Left kidney (tissue), 1 donor: ENCODE measurements at regions not wholly inside any gene's neighbourhood (a gene's known extent, or its start where the extent isn't known, plus 50 kb on each side); places are given as distances from the start of the nearest gene placed in this dataset.
A peak's percentile ranks its signal among the peaks of the same experiment; 100 is the strongest.
"Not testable (repeated sequence)": the region's sequence is repeated elsewhere in the genome, so short reads cannot be mapped to it uniquely, and the experiment has no call there.

Experiments used
- DNase-seq: peaks from one replicate; pipeline ENCODE4 v3.0.0-alpha.2; 2013

DNA sequence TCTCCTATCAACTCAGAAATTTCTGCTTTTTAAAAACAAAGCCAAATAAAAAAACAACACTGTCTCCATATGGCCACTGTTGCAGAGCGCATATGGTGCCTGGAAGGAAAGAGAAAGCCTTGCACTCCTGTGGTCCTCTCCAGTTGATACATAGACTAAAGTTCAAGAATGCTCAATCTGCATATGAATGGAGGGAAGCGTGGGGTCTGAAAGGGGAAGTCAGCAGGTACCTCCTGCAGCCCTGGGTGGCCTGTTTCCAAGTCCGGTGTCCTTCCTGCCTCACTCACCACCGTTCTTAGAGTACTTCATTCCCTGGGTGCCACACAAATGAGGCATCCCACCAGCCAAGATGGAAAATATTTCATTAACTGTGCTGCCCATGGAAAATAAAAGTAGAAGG, 138.3 kb upstream of the PALS2 start:
- no peak for DNase-seq

DNA sequence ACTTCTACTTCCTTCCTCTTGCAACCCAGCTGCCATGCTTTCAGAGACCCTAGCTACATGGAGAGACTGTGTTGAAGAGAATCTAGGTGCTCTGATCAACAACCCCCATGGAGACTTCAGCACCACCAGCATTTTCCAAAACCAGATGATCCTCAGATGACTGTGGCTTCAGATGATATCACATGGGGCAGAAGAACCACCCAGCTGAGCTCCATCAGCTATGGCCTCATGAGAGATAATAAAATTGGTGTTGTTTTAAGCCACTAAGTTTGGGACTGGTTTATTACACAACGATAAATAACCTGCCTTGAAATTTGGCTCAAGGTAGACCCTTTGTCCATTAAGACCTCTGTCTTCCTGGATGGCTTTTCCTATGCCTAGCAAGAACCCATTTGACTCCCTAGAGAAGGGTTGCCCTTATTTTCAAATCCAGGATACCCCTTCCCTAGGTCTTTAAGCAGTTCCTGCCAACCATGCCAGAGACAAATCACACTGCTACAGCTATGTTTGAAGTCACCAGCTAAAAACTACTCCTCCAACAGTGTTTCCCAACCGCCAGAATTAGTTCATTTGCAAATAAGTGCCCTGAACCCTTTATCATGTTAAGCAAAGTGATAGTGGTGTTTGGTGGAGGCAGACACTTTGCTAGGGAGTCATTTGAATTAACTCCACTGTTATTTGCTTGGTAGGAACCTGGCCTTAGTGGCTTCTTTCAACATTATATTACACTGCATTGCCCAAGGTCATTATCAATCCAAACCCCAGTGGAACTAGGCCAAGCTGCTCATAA, 136.9 kb upstream of the PALS2 start:
- no peak for DNase-seq

DNA sequence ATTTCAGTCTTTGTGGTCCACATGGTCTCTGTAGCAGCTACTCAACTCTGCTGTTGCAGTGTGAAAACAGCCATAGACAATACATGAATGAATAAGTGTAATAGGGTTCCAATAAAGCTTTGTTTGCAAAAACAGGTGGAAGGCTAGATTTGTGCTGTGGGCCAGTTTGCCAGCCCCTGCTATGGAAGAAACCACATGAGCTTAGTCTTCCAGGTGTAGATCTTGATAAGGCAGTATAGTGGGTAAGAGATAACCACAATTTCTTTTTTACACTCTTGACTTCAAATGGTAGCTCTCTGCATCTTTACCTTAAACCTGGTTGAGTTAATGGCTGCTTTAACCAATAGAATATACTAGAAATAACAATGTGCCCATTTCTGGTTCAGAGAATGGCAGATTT, 135.0 kb upstream of the PALS2 start:
- no peak for DNase-seq

DNA sequence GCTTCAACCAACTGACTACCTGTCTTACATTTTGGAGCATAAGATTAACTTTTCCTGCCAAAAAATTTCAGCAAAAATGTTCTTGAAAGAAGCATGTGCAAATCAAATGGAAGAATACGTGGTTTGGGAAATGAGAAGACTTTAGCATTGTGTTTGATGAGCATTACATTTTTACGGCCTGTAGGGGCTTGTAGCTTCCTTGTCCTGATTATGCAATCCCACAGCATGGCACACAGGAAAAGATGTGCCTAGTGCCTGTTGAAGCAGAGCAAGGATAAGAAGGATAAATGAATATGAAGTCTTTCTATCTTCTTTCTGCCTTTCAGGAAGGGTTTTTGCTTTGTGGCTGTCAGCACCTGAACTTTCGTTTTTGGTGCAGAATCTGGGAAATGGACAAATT, 134.1 kb upstream of the PALS2 start:
- not testable (repeated sequence) for DNase-seq

DNA sequence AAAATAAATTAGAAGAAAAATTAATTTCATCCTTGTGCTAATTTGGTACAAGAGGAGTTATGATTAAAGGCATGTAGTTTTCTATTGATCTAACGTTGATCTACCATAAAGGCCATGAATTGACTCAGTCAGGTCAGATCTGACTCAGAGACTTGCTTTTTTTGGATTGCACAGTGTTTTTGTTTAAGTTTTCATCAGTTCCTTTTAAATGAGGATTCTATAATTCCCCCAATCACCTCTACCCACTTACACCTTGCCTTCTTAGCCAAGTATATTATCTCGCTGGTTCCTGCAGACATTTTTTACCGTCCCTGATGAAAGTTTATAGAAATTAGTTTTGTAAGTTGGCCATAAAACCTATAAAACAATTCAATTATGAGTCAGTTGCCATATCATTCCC, 132.4 kb upstream of the PALS2 start:
- DNase-seq = no peak

DNA sequence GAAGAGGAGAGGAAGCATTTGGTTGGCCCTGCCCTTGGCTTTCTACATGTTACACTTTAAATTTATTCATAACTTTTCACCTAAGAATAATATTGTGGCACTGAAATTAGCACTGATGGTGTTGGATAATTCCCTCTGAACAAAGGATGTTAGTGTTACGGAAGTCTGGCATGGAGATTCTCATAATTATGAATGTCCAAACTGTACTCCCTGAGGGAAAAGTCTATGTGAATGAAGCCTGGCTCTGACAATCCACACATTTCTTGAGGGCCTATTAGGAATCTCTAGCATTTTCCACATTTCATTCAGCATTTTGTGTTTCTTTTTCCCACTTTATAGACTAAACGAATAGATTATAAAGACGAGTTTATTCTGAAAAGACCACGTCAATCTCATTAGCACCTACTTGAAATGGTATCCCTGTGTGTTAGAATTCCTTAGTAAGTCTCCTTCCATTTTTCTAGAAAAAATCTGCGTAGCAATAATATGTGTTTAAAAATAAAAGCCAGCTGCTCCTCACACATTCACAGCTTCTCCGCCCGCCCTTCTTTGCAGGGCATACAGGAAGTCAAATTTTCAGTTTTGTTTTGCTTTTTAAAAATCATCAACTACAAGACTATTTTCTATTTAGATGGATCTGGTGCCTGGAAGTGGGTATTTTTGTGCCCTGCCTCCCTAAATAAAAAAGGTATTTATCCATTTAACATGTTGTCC, 131.8 kb upstream of the PALS2 start:
- no peak for DNase-seq

DNA sequence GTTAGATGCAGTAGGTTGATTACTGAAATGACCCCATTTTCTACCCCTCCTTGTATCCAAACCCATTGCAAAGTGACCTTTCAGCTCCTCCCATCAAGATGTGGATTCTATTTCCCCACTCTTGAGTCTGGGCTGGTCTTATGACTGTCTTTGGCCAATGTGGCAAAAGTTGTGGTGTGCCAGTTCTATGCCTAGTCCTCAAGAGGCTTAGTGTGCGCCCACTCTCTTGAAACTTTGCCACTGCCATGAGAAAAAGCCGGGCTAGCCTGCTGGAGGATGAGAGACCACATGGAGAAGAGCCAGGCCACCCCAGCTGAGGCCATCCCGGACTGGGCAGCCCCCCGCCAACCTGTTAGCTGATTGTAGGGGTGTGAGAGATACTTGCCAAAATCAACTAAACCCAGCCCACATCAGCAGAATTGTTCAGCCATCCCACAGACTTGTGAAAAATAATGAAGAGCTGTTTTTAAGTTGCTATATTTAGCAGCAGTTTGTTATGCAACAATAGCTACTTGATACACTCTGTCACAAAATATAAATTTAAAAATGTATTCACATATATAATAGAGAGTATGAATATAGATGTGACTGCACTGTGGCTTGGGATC, 131.0 kb upstream of the PALS2 start:
- DNase-seq = no peak

DNA sequence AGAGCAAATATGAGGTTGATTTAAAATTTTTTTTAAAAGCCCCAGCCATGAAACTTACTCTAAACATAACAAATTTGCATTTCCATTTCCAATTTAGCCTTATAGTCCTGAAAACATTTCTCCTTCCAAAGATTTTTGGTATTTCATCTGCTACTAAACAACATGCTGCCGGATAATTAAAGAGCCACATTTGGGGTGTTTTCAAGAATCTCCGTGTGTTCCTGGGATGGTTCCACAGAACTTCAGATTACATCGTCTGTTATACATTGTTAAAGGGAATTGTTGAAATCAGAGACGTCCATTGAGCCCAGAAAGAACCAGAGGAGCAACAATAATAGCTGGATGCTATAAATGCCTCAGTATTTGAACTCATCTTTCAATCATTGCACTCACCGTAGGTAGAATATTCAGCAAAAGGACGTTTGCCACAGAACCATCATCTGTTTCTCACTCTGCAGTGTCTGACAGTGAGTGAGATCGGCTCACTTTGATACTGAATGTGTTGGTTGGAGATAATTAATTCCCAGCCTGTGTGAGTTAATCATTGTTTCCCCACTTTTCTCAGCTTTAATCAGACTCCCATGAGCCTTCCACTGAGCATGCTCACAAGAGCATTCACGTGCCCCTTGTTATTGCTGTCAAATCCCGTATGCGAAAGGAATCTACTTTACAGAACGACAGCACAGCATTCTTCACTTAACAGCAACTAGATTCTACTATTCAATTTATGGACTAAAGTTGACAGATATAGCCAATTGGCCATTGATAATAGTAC, 128.4 kb upstream of the PALS2 start:
- peak; percentile 18 for DNase-seq

DNA sequence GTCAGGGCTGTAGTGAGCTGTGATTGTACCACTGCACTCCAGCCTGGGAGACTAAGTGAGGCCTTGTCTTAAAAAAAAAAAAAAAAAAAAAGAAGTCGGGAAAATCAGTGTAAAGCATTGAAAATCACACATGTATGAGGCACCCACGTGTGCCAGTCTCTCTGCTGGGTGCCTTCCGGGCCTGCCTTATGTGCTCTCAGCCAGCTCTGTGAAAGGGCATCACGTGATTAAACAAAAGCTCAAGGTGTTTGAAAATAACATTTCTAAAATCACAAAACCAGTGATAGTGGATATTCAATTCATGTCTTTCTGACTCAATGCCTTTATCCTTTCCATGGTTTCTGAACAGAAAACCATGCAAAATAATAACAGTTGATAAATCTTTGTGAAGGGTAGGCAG, 125.2 kb upstream of the PALS2 start:
- no peak for DNase-seq

DNA sequence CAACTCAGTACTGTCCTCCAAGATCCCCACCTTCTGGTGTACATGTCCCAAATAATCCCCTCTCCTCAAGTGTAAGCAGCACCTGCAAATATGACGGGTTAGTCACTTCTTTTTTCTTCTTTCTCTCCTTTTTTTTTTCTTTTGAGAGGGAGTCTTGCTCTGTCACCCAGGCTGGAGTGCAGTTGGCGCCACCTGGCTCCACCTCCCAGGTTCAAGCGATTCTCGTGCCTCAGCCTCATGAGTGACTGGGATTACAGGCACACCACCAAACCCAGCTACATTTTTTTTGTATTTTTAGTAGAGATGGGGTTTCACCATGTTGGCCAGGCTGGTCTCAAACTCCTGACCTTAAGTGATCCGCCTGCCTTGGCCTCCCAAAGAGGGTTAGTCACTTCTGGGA, 123.8 kb upstream of the PALS2 start:
- DNase-seq = not testable (repeated sequence)

DNA sequence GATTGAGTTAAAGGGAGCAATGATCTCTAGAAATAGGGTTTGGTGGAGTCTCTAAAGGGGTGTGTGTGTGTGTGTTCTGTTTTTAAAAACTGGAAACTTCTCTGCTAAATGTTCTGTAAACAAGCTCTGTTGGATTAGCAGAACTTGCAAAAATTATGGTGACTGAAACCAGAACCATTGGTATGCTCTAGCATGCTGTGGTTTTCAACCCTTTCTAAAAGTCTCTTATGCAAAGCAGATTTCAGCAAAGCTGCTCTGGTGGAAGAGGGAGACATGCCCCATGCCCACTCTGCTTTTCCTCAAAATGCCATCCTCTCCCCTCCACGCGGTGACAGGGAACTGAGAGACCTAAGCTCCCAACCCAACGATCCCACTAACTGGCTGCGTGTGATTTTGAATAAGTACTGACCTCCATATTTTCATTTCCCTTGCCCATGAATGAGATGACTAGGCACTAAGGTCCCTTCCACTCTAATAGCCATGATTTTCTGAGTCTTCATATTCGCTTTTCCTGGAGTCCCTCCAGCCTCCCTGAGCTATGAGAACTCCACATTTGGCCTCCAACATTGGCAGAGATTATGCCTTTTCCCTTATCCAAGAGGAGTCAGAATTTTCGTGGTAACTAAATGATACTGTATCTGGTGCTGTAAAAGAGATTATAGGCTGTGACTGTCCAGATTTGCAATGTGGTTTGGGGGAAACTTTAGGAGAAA, 117.3 kb upstream of the PALS2 start:
- no peak for DNase-seq

DNA sequence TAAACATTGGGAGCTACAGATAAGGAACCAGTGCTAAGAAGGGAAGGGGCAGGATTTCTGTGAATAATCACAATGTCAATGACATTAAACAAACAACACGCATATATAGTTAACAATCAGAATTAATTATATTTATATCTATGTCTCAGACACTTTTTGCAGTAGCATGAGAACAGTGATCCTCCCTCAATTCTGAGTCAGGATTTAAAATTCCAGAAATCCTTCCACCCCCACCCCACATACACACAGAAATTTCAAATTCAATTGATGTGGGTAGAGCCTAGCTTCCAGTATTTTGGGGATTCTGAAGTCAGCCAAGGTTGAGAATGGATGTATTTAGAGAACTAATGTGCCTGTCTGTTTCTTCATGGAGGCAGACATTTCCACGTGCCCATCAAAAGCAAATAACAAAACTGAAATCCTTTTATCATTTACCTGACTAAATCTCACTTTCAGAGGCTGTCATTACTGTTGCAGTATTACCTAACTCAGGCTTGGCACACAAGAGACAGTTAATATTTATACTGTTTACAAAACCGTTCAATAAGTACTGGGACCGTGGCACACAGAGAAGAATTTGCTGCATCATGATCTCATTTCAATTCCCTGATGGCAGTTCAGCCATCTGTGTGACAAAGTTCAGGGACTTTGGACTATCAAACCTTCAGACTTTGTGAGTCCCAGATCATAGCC, 116.6 kb upstream of the PALS2 start:
- no peak for DNase-seq

DNA sequence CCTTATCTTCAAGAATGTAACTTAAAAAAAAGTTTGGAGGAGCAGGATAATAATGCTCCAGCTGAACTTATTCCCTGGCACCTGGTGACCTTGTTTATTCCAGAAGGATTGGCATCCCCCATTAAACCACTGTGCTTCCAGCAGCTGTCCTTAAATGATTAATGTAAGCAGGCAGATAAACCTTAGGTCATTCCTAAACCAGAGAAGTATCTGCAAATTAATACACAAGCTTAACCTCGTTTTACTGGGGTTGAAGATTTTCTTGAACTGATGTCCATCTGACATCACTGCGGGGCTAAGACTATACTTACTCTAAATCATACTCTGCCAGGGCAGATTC, 116.1 kb upstream of the PALS2 start:
- DNase-seq = no peak

DNA sequence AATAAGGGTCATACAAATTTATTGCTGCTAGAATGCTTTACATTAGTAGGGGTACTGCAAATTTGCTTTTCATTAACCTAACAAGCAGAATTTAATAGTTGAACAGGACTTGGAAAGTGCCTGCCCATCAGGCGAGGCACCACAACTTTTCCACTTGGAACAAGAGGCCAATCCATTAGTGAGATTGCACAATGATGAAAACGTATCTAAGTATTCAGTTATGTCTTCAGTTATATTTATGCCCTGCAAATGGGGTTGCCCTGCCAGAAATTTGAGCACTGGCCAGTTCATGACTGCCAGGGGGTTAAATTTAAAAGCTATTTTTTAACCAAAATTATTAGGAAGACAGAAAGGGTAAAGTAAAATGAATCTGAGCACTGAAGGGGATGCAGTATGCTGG, 111.1 kb upstream of the PALS2 start:
- no peak for DNase-seq

DNA sequence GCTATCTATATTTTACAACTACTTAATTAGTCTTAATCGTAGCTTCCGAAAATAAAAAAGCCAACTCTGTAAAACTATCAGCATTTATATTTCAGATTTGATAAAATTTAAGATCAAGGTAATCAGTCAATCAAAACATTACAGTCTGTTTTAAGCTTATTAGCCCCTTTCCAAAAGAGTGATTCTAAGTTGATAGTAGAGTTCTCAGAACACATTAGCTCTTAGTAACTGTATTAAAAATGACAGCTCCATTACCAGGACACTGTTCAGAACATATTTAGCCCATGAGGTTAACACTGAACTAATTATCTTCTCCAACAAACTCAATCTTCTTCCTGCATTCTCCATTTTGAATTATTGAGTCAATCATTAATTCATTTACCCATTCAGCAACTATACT, 110.3 kb upstream of the PALS2 start:
- no peak for DNase-seq

DNA sequence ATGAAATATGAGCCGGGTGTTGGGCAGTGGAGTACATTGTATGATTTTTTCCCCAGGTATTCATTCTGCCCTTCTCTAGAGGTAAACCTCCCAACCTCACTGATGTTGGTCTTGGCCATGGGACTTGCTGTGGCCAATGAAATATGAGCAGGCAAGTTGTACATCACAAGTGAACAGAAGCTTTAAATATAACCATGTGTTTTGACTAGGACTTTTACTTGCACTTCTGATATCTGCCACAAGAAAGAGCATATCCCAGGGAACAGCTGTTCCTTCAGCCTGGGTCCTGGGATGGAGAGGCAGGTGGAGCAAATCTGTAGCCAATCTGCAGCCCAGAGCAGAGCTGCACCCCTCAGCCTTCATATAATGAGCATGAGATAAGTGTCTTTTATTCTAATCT, 109.8 kb upstream of the PALS2 start:
- DNase-seq = no peak

DNA sequence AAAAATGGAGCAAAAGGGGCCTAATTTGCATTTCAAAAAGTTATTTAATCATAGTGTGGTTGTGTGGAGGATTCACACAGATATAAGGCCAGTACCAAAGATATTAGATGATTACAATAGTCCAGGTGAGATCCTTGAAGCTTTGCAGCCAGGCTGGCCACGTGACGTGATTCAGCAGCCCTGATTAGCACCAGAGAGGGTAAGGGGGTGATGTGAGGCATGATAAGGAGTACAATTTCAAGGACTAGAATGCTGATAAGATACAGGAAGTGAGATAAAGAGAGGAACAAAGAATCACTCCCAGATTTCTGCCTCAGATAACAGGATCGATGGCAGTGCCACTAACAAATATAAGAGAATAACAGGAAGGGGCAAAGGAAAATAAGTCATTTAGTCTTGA, 108.4 kb upstream of the PALS2 start:
- DNase-seq = no peak

DNA sequence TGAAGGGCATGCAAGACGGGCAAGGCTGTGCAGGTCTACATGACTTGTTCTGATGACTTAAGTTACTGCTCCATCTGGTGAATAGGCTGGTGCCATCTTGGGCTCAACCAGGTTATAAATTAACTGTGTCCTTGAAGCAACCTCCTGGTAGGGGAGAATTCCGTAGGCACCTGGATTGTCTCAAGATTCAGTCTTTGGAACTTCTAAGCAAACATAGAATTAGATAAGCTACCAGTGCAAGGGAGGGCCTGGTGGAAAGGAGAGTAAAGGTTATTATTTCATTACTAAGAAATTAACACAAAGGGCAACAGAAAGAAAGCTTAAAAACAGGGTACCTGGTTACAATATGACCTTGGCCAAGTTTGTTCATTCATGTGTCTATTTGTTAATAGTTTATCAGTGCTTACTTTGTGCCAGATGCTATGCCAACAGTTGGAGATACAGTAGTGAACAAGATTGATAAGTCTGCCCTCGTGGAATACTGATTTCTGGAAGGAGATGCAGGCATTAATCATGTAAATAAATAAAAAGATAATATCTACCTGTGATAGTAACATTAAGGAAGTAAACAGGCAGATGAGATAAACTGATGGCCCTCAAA, 107.0 kb upstream of the PALS2 start:
- DNase-seq = no peak

DNA sequence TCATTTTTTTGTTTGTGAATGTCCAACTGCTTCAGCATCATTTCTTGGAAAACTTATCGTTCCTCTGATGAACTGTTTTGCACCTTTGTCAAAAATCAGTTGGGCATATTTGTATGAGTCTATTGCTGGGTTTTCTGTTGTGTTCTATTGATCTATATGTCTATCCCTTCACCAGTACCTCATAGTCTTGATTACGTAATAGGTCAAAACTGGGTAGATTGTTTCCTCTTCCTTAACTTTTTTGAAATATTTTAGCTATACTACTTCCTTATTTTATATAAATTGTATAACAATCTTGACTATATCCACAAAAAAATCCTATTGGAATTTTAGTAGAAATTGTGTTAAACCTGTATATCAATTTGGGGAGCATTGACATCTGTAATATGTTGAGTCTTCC, 104.1 kb upstream of the PALS2 start:
- DNase-seq = no peak

DNA sequence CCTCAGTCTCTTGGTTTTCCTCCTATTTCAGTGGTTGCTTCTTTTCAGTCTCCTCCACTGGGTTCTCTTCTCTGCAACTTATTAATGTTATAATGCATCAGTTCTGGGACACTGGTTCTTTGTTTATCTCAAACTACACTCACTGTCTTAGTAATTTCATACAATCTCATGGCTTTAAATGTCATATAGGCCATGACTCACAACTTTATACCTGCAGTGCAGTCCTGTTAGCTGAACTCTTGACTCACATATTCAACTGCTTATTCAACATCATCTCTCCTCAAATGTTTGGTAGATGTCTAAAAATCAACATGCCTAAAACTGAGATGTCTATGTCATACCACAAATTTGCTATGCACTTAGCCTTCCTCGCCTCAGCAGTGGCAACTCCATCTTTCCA, 101.2 kb upstream of the PALS2 start:
- no peak for DNase-seq
